Transverse colon (tissue), 4 donors: ENCODE measurements at regions not wholly inside any gene's neighbourhood (a gene's known extent, or its start where the extent isn't known, plus 50 kb on each side); places are given as distances from the start of the nearest gene placed in this dataset.

Experiments used
- DNase-seq: peaks from one replicate; pipeline ENCODE4 v3.0.0-alpha.2; 2019
- H3K27ac ChIP-seq, 4 donors: fragments of 200-600 bp; sonication (generic); 2 replicates each; pipeline ENCODE4 v1.5.1; 2016 to 2018; ENCODE audit warnings: inconsistent platforms in 4 of 4
- H3K27me3 ChIP-seq: fragments of 200-600 bp; sonication (generic); 2 replicates; pipeline ENCODE4 v1.5.1; 2017; ENCODE audit warnings: inconsistent platforms
- H3K36me3 ChIP-seq, 4 donors: fragments of 200-600 bp; sonication (generic); 2 replicates each; pipeline ENCODE4 v1.5.1; 2017 to 2019; ENCODE audit warnings: inconsistent platforms in 4 of 4
- H3K4me1 ChIP-seq, 4 donors: fragments of 200-600 bp; sonication (generic); 2 replicates each; pipeline ENCODE4 v1.5.1; 2017 to 2020; ENCODE audit warnings: inconsistent platforms in 4 of 4
- H3K4me3 ChIP-seq, 4 donors: fragments of 200-600 bp; sonication (generic); 1 replicate in 1 of 4; 2 replicates in 3 of 4; pipeline versions ENCODE4 v1.5.1 to v1.6.1; 2017 to 2019; ENCODE audit warnings: inconsistent platforms in 4 of 4
- H3K9me3 ChIP-seq, 2 donors: fragments of 200-600 bp; sonication (generic); 2 replicates each; pipeline ENCODE4 v1.5.1; 2017 to 2019; ENCODE audit warnings: inconsistent platforms in 2 of 2
- EP300 ChIP-seq: sonication (generic); formaldehyde crosslinking; IDR thresholded peaks from one replicate; pipeline ENCODE4 v1.6.1; 2017; ENCODE audit warnings: antibody characterized with exemption, low read depth
- POLR2A ChIP-seq: fragments of 450-650 bp; IDR thresholded peaks from one replicate; pipeline ENCODE4 v1.6.1; 2016; ENCODE audit warnings: antibody characterized with exemption, mild to moderate bottlenecking, moderate library complexity
- POLR2AphosphoS5 ChIP-seq, 3 donors: sonication (generic); formaldehyde crosslinking; IDR thresholded peaks; one replicate each; pipeline ENCODE4 v1.6.1; 2016; ENCODE audit warnings: antibody characterized with exemption in 3 of 3
- WGBS, 2 donors: methylation state at CpG; one replicate each; pipeline ENCODE4 v1.1.5; 2018; ENCODE audit warnings: low coverage in 1 of 2; 5-methylcytosine and 5-hydroxymethylcytosine counted together
- in situ Hi-C, 4 donors: fragments of 200-750 bp; cut with MboI; loops; one replicate each; pipeline versions ENCODE4 v1.15.0 to v1.15.1; 2017; ENCODE audit warnings: low sequenced_read_pairs in 3 of 4, low pct_ligation_motif_present in 1 of 4, low pct_unique_long_range_greater_than_20kb in 1 of 4
- intact Hi-C: fragments of 100-400 bp; cut with DNase I; formaldehyde crosslinking; loops from one replicate; pipeline ENCODE4 v1.15.1; 2023; ENCODE audit warnings: low total_unique reads
- TF ChIP-seq, protein P1 (sequence below), 5 experiments: fragments of 200-600 bp in 3 of 5; fragments of 450-650 bp in 2 of 5; sonication (generic) in 3 of 5; IDR thresholded peaks; 1 replicate in 2 of 5; 2 replicates in 3 of 5; pipeline ENCODE4 v1.5.1; 2016 to 2017; ENCODE audit warnings: antibody characterized with exemption in 5 of 5, inconsistent platforms in 3 of 5, mild to moderate bottlenecking in 2 of 5, moderate library complexity in 1 of 5

DNA sequence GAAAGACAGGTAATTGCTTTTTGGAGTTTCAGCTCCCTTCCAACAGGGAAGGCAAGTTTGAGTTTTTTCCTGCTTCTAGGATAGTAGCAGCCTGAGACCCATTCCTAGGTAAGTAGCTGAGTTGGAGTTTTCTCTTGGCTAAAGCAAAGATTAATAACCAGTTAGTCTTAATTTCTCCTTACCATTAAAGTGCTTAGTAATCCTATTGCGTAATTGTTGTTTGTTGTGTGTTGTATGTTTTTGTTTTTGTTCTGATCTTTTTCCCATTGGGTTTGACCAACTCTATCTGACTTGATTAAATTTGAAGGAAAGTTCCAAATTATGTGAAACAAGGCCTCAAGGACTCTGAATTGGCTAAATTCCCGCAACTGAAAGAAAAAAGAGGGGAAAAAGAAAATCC lies 83.5 kb downstream of the TBX22 start:
- no peak overlapping the region for H3K27ac ChIP-seq
- H3K9me3 ChIP-seq, result no peaks in the 10 kb centered on the region
- H3K4me3 ChIP-seq, result no peak overlapping the region
- intact Hi-C loops, result no loop called here
- in situ Hi-C loops, result no loop called here
- no peaks in the 10 kb centered on the region for H3K4me1 ChIP-seq
- H3K36me3 ChIP-seq, result no peaks in the 10 kb centered on the region
- no peak for DNase-seq
- WGBS, 2 donors, result 81 to 100% methylated on average over 2 of the region's 2 CpGs
- no peak for TF ChIP-seq POLR2A
- TF ChIP-seq, protein P1, sequence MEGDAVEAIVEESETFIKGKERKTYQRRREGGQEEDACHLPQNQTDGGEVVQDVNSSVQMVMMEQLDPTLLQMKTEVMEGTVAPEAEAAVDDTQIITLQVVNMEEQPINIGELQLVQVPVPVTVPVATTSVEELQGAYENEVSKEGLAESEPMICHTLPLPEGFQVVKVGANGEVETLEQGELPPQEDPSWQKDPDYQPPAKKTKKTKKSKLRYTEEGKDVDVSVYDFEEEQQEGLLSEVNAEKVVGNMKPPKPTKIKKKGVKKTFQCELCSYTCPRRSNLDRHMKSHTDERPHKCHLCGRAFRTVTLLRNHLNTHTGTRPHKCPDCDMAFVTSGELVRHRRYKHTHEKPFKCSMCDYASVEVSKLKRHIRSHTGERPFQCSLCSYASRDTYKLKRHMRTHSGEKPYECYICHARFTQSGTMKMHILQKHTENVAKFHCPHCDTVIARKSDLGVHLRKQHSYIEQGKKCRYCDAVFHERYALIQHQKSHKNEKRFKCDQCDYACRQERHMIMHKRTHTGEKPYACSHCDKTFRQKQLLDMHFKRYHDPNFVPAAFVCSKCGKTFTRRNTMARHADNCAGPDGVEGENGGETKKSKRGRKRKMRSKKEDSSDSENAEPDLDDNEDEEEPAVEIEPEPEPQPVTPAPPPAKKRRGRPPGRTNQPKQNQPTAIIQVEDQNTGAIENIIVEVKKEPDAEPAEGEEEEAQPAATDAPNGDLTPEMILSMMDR (IDR thresholded peaks at IDR 0.05), result no peak
- TF ChIP-seq EP300, result no peak
- no peak for TF ChIP-seq POLR2AphosphoS5 (IDR thresholded peaks at IDR 0.05)
- H3K27me3 ChIP-seq, result no peaks in the 10 kb centered on the region

DNA sequence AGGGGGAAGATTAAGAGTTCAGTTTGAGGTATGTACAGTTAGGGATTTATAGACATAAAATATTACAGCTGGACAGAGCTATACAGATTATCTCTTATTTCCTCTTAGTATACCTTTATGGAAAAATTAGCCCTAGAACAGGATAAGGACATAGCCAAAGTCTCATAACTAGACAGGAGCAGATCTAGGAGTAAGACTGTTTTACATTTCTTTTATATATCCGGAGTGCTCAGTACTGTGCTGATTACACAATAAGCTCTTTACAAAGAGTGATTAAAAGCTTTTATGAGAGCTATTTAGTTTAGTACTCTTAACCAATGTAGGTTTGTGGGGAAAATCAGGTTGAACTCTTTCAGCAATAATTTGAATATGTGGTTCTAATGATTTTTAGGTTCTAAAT lies 105.8 kb downstream of the TBX22 start:
- intact Hi-C loops, result no loop called here
- in situ Hi-C loops, result no loop called here

DNA sequence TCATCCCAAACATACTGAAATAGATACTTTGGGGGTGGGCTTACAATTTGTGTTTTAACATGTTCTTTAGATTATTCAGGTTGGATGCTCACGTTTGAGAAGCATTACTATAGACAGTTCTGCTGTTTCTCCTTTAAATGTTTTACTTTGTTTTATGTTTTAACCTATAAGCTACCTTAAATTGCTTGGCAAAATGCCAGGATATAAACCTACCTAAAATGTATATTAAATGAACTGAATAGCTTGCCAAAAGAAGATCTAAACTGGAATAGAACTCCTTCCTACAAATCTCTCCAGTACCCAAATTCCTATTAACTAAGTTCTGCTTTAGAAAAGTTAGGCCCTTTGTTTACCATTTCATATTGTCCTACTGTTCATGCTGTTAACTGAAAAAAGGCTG lies 124.4 kb downstream of the TBX22 start:
- Histone ChIP-seq H3K27me3 (no peaks in the 10 kb centered on the region), H3K4me1 (no peaks in the 10 kb centered on the region), H3K27ac (no peak overlapping the region), H3K36me3 (no peaks in the 10 kb centered on the region), H3K4me3 (no peak overlapping the region), H3K9me3 (no peaks in the 10 kb centered on the region)
- no peak for DNase-seq
- intact Hi-C loops, result no loop called here
- TF ChIP-seq POLR2A, result no peak
- TF ChIP-seq EP300, result no peak
- TF ChIP-seq POLR2AphosphoS5 (IDR thresholded peaks at IDR 0.05), result no peak
- TF ChIP-seq, protein P1 (IDR thresholded peaks at IDR 0.05), result no peak
- 38 to 63% methylated on average over 1 of the region's 1 CpG for WGBS, 2 donors
- in situ Hi-C loops, result loop anchor here in 1 of 4 donors (25.0 kb wide), 1 partner anchor 102 kb away; no protein-coding TSS in a partner anchor

More for the DNA sequence above, 105.8 kb downstream of the TBX22 start:
- Histone ChIP-seq H3K4me1 (no peaks in the 10 kb centered on the region), H3K27me3 (no peaks in the 10 kb centered on the region), H3K4me3 (no peak overlapping the region), H3K27ac (no peak overlapping the region), H3K9me3 (no peaks in the 10 kb centered on the region), H3K36me3 (no peaks in the 10 kb centered on the region)
- no peak for DNase-seq
- TF ChIP-seq, protein P1 (IDR thresholded peaks at IDR 0.05), result no peak
- TF ChIP-seq POLR2A (no peak), POLR2AphosphoS5 (IDR thresholded peaks at IDR 0.05) (no peak), EP300 (no peak)
- WGBS, 2 donors, result 56 to 71% methylated on average over 1 of the region's 1 CpG

DNA sequence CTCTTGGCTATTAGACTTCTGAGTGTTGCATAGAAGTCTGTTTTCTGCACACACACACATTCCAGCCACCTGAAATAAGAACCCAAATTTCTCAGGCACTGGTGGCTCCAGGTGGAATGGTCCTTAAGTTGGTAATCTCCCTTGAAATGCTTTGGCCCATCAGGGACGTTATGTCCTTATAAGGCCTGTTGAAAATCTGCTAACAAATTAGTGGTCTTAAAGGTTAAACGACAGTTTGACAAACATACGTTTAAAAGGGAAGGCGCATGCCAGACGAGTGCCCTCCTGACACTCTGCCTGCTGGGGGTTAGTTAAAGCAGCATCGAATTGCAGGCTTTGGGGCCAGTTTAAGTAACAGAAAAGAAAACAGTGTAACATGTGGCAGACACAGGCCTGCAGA lies 125.0 kb downstream of the TBX22 start:
- Histone ChIP-seq H3K9me3 (no peaks in the 10 kb centered on the region), H3K4me3 (no peak overlapping the region), H3K27me3 (no peaks in the 10 kb centered on the region), H3K27ac (no peak overlapping the region), H3K36me3 (no peaks in the 10 kb centered on the region), H3K4me1 (no peaks in the 10 kb centered on the region)
- WGBS, 2 donors, result 64% methylated on average over 6 of the region's 6 CpGs; no CpG with 5 or more reads in 1 of the 2 donors
- intact Hi-C loops, result no loop called here
- in situ Hi-C loops, result loop anchor here in 1 of 4 donors (25.0 kb wide), 1 partner anchor 102 kb away; no protein-coding TSS in a partner anchor
- no peak for DNase-seq
- TF ChIP-seq, protein P1 (IDR thresholded peaks at IDR 0.05), result no peak
- TF ChIP-seq POLR2A, result no peak
- no peak for TF ChIP-seq POLR2AphosphoS5 (IDR thresholded peaks at IDR 0.05)
- no peak for TF ChIP-seq EP300
